ENCODE measurements at regions not wholly inside any gene's neighbourhood (a gene's known extent, or its start where the extent isn't known, plus 50 kb on each side); places are given as distances from the start of the nearest gene placed in this dataset.

DNA sequence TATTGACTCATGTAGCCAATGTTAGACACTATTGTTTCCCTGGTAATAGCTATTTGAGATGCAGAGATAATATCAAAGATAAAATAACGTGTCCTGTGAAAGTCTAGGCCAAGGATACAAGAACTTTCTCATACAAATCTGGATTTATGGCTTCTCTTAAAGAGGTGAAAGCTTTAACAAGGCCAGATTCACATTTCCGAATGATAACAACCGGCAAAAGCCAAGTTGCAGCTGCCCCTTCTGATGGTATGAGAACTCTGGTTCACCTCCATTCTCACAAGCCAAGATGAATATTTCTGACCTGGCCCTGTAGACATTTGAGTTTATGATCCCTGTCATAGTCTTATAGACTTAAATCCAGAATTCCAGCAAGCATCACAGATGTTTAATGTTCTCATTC lies 230.4 kb upstream of the ZC3H12C start:
- Histone ChIP-seq H2AFZ (no peak overlapping the region), H3K4me3 (no peak overlapping the region), H4K20me1 (replicated peaks; ENCODE audit: insufficient read depth) (no peaks in the 10 kb centered on the region), H3K4me1 (ENCODE audit: insufficient read depth) (peaks cover 11% of the 10 kb centered on the region; the same call in 1 of the 2 replicates), H3F3A (replicated peaks; ENCODE audit: low read depth) (no peaks in the 10 kb centered on the region), H3K9me2 (ENCODE audit: insufficient read depth) (no peaks in the 10 kb centered on the region; the same call in 1 of the 2 replicates), H3K36me3 (ENCODE audit: insufficient read depth) (no peaks in the 10 kb centered on the region), H3K27me3 (ENCODE audit: insufficient read depth) (no peaks in the 10 kb centered on the region), H3K27ac (ENCODE audit: low read depth) (no peak overlapping the region), H3K79me2 (replicated peaks; ENCODE audit: insufficient read depth) (no peaks in the 10 kb centered on the region), H3K4me2 (no peak overlapping the region)
- Mint-ChIP-seq H3K27ac (no peak overlapping the region), H3K4me3 (no peak overlapping the region), H3K27me3 (ENCODE audit: insufficient read depth, low read depth, poor library complexity) (peaks cover 2% of the 10 kb centered on the region), H3K4me1 (peaks cover 7% of the 10 kb centered on the region), H3K9me3 (no peaks in the 10 kb centered on the region), H3K36me3 (ENCODE audit: low read depth) (no peaks in the 10 kb centered on the region)
- TF ChIP-seq, protein P1, sequence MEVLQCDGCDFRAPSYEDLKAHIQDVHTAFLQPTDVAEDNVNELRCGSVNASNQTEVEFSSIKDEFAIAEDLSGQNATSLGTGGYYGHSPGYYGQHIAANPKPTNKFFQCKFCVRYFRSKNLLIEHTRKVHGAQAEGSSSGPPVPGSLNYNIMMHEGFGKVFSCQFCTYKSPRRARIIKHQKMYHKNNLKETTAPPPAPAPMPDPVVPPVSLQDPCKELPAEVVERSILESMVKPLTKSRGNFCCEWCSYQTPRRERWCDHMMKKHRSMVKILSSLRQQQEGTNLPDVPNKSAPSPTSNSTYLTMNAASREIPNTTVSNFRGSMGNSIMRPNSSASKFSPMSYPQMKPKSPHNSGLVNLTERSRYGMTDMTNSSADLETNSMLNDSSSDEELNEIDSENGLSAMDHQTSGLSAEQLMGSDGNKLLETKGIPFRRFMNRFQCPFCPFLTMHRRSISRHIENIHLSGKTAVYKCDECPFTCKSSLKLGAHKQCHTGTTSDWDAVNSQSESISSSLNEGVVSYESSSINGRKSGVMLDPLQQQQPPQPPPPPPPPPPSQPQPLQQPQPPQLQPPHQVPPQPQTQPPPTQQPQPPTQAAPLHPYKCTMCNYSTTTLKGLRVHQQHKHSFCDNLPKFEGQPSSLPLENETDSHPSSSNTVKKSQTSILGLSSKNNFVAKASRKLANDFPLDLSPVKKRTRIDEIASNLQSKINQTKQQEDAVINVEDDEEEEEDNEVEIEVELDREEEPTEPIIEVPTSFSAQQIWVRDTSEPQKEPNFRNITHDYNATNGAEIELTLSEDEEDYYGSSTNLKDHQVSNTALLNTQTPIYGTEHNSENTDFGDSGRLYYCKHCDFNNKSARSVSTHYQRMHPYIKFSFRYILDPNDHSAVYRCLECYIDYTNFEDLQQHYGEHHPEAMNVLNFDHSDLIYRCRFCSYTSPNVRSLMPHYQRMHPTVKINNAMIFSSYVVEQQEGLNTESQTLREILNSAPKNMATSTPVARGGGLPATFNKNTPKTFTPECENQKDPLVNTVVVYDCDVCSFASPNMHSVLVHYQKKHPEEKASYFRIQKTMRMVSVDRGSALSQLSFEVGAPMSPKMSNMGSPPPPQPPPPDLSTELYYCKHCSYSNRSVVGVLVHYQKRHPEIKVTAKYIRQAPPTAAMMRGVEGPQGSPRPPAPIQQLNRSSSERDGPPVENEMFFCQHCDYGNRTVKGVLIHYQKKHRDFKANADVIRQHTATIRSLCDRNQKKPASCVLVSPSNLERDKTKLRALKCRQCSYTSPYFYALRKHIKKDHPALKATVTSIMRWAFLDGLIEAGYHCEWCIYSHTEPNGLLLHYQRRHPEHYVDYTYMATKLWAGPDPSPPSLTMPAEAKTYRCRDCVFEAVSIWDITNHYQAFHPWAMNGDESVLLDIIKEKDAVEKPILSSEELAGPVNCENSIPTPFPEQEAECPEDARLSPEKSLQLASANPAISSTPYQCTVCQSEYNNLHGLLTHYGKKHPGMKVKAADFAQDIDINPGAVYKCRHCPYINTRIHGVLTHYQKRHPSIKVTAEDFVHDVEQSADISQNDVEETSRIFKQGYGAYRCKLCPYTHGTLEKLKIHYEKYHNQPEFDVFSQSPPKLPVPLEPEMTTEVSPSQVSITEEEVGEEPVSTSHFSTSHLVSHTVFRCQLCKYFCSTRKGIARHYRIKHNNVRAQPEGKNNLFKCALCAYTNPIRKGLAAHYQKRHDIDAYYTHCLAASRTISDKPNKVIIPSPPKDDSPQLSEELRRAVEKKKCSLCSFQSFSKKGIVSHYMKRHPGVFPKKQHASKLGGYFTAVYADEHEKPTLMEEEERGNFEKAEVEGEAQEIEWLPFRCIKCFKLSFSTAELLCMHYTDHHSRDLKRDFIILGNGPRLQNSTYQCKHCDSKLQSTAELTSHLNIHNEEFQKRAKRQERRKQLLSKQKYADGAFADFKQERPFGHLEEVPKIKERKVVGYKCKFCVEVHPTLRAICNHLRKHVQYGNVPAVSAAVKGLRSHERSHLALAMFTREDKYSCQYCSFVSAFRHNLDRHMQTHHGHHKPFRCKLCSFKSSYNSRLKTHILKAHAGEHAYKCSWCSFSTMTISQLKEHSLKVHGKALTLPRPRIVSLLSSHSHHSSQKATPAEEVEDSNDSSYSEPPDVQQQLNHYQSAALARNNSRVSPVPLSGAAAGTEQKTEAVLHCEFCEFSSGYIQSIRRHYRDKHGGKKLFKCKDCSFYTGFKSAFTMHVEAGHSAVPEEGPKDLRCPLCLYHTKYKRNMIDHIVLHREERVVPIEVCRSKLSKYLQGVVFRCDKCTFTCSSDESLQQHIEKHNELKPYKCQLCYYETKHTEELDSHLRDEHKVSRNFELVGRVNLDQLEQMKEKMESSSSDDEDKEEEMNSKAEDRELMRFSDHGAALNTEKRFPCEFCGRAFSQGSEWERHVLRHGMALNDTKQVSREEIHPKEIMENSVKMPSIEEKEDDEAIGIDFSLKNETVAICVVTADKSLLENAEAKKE (CRISPR knock-in tag; IDR thresholded peaks at IDR 0.05), result no peak
- TF ChIP-seq ZNF114 (CRISPR knock-in tag; IDR thresholded peaks at IDR 0.05), result no peak
- TF ChIP-seq, protein P2, sequence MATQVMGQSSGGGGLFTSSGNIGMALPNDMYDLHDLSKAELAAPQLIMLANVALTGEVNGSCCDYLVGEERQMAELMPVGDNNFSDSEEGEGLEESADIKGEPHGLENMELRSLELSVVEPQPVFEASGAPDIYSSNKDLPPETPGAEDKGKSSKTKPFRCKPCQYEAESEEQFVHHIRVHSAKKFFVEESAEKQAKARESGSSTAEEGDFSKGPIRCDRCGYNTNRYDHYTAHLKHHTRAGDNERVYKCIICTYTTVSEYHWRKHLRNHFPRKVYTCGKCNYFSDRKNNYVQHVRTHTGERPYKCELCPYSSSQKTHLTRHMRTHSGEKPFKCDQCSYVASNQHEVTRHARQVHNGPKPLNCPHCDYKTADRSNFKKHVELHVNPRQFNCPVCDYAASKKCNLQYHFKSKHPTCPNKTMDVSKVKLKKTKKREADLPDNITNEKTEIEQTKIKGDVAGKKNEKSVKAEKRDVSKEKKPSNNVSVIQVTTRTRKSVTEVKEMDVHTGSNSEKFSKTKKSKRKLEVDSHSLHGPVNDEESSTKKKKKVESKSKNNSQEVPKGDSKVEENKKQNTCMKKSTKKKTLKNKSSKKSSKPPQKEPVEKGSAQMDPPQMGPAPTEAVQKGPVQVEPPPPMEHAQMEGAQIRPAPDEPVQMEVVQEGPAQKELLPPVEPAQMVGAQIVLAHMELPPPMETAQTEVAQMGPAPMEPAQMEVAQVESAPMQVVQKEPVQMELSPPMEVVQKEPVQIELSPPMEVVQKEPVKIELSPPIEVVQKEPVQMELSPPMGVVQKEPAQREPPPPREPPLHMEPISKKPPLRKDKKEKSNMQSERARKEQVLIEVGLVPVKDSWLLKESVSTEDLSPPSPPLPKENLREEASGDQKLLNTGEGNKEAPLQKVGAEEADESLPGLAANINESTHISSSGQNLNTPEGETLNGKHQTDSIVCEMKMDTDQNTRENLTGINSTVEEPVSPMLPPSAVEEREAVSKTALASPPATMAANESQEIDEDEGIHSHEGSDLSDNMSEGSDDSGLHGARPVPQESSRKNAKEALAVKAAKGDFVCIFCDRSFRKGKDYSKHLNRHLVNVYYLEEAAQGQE (IDR thresholded peaks at IDR 0.05; ENCODE audit: unreplicated experiment), result no peak
- no peak for TF ChIP-seq NANOG (IDR thresholded peaks at IDR 0.05; ENCODE audit: borderline replicate concordance)
- no peak for TF ChIP-seq POLR2AphosphoS5 (IDR thresholded peaks at IDR 0.05; ENCODE audit: low read depth)
- TF ChIP-seq, protein P3, sequence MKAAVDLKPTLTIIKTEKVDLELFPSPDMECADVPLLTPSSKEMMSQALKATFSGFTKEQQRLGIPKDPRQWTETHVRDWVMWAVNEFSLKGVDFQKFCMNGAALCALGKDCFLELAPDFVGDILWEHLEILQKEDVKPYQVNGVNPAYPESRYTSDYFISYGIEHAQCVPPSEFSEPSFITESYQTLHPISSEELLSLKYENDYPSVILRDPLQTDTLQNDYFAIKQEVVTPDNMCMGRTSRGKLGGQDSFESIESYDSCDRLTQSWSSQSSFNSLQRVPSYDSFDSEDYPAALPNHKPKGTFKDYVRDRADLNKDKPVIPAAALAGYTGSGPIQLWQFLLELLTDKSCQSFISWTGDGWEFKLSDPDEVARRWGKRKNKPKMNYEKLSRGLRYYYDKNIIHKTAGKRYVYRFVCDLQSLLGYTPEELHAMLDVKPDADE (IDR thresholded peaks at IDR 0.05), result no peak
- TF ChIP-seq ZNF331 (CRISPR knock-in tag; IDR thresholded peaks at IDR 0.05; ENCODE audit: low read depth), result no peak
- TF ChIP-seq STAT1 (IDR thresholded peaks at IDR 0.05; ENCODE audit: unreplicated experiment), result no peak
- TF ChIP-seq, protein P4, sequence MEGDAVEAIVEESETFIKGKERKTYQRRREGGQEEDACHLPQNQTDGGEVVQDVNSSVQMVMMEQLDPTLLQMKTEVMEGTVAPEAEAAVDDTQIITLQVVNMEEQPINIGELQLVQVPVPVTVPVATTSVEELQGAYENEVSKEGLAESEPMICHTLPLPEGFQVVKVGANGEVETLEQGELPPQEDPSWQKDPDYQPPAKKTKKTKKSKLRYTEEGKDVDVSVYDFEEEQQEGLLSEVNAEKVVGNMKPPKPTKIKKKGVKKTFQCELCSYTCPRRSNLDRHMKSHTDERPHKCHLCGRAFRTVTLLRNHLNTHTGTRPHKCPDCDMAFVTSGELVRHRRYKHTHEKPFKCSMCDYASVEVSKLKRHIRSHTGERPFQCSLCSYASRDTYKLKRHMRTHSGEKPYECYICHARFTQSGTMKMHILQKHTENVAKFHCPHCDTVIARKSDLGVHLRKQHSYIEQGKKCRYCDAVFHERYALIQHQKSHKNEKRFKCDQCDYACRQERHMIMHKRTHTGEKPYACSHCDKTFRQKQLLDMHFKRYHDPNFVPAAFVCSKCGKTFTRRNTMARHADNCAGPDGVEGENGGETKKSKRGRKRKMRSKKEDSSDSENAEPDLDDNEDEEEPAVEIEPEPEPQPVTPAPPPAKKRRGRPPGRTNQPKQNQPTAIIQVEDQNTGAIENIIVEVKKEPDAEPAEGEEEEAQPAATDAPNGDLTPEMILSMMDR (conservative IDR thresholded peaks at IDR 0.05; ENCODE audit: low read depth in 2 of 2), result no peak
- TF ChIP-seq EZH2phosphoT487 (IDR thresholded peaks at IDR 0.05; ENCODE audit: unreplicated experiment), result no peak
- no peak for TF ChIP-seq JUNB (IDR thresholded peaks at IDR 0.05; ENCODE audit: unreplicated experiment)
- TF ChIP-seq EZH2 (IDR thresholded peaks at IDR 0.05; ENCODE audit: low read depth, unreplicated experiment), result no peak
- TF ChIP-seq CREB1 (CRISPR knock-in tag; IDR thresholded peaks at IDR 0.05; ENCODE audit: low read depth), result no peak
- no peak for ATAC-seq
- no peak for DNase-seq (ENCODE audit: low spot score)
